ENCODE measurements at regions not wholly inside any gene's neighbourhood (a gene's known extent, or its start where the extent isn't known, plus 50 kb on each side); places are given as distances from the start of the nearest gene placed in this dataset.

DNA sequence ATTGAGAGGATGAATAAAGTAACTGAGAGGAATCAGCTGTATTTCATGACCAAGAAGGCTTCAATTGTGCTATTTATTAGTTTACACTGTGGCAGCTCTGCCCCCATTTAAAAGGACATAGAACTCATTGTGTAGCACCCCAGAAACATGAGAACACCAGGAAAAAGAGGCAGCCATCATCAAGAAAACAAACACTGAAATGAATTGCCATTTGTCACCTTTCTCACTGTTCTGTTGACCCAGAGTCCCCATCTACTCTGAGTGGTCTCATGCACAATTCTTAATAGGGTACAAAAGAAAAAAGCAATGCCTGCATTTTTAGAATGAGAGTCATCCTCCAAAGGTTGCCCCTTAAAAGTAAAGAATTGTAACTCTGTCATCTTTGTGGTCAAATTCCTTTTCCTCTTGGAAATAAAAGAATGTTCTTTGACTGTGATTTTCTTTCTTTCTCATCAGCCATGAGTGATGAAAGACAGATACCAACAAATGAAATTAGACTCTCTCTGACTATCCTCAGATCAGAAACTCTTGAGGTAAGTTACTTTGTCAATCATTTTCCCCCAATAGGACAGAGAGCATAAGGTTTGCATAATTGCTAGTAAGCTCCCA is 1941.9 kb upstream of the PIK3C3 start:
- intact Hi-C loops (cut with micrococcal nuclease): no loop called here
- H3K4me2 ChIP-seq (ENCODE audit: low read length): no peak overlapping the region

DNA sequence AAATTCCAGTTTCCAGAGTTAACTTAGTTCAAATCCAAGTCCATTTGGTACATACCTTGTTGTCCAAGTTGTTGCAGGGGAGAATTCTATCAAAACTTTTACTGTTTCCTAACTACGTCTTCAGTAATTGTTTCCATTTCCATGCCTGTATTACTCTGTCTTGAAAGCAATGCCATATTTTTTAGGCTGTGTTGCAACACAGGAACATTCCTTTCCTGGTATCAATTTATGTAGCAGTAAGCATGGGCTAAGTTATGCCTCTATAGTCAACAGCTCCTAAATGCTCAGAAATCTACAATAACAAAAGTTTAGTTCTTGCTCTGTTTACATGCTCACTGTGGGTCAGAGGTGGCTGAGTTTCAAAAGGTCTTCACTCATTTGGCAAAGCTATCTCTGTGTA is 1943.8 kb upstream of the PIK3C3 start:
- no peaks in the 10 kb centered on the region for H4K20me1 ChIP-seq (ENCODE audit: low read length)
- no peak overlapping the region for H3K4me3 ChIP-seq (ENCODE audit: low read length)
- no peaks in the 10 kb centered on the region for H3K9me3 ChIP-seq (ENCODE audit: low read length)
- no peaks in the 10 kb centered on the region for H3F3A ChIP-seq (ENCODE audit: low read length, unreplicated experiment)
- no peaks in the 10 kb centered on the region for H3K4me1 ChIP-seq (ENCODE audit: insufficient read depth, low read length)
- BruUV-seq (replicated peaks): no TSS peak
- no peaks in the 10 kb centered on the region for H3K36me3 ChIP-seq (ENCODE audit: low read depth, low read length)
- H3K27ac ChIP-seq (ENCODE audit: low read length): no peak overlapping the region
- ChIA-PET POLR2A (ENCODE audit: unreplicated experiment) (no interaction called here), CTCF (no interaction called here)
- DNase-seq: no peak
- no peaks in the 10 kb centered on the region for H3K27me3 ChIP-seq (ENCODE audit: low read length)
- TF ChIP-seq EZH2phosphoT487 (IDR thresholded peaks at IDR 0.05; ENCODE audit: borderline replicate concordance, low read length) (no peak), EZH2 (IDR thresholded peaks at IDR 0.05; ENCODE audit: low read length, unreplicated experiment) (no peak), CTCF (conservative IDR thresholded peaks at IDR 0.05; ENCODE audit: low read depth, low read length) (no peak)
- no peak overlapping the region for H2AFZ ChIP-seq (ENCODE audit: low read length)
- H3K4me2 ChIP-seq (ENCODE audit: low read length): no peak overlapping the region
- H3K79me2 ChIP-seq (ENCODE audit: low read length): no peaks in the 10 kb centered on the region
- H3K9me2 ChIP-seq (replicated peaks; ENCODE audit: low read length): no peaks in the 10 kb centered on the region
- no peak overlapping the region for H3K9ac ChIP-seq (ENCODE audit: low read length)
- no peak for ATAC-seq
- intact Hi-C loops (cut with micrococcal nuclease): no loop called here

More for the DNA sequence above, 1941.9 kb upstream of the PIK3C3 start:
- Histone ChIP-seq H3K9me3 (ENCODE audit: low read length) (no peaks in the 10 kb centered on the region), H2AFZ (ENCODE audit: low read length) (no peak overlapping the region), H3F3A (ENCODE audit: low read length, unreplicated experiment) (no peaks in the 10 kb centered on the region), H3K27me3 (ENCODE audit: low read length) (no peaks in the 10 kb centered on the region), H4K20me1 (ENCODE audit: low read length) (no peaks in the 10 kb centered on the region), H3K36me3 (ENCODE audit: low read depth, low read length) (no peaks in the 10 kb centered on the region), H3K79me2 (ENCODE audit: low read length) (no peaks in the 10 kb centered on the region), H3K9me2 (replicated peaks; ENCODE audit: low read length) (no peaks in the 10 kb centered on the region), H3K4me1 (ENCODE audit: insufficient read depth, low read length) (no peaks in the 10 kb centered on the region), H3K9ac (ENCODE audit: low read length) (no peak overlapping the region), H3K27ac (ENCODE audit: low read length) (no peak overlapping the region), H3K4me3 (ENCODE audit: low read length) (no peak overlapping the region)
- POLR2A ChIA-PET (ENCODE audit: unreplicated experiment): no interaction called here
- ATAC-seq (no peak), DNase-seq (no peak)
- no peak for TF ChIP-seq EZH2phosphoT487 (IDR thresholded peaks at IDR 0.05; ENCODE audit: borderline replicate concordance, low read length)
- no peak for TF ChIP-seq CTCF (conservative IDR thresholded peaks at IDR 0.05; ENCODE audit: low read depth, low read length)
- no peak for TF ChIP-seq EZH2 (IDR thresholded peaks at IDR 0.05; ENCODE audit: low read length, unreplicated experiment)
- no TSS peak for BruUV-seq (replicated peaks)
- CTCF ChIA-PET: no interaction called here

GRCh38 chr18:40006634-40007033 is 1948.4 kb upstream of the PIK3C3 start:
- ChIA-PET POLR2A (ENCODE audit: unreplicated experiment) (no interaction called here), CTCF (no interaction called here)
- H3K27ac ChIP-seq (ENCODE audit: low read length): no peak overlapping the region
- intact Hi-C loops (cut with micrococcal nuclease): no loop called here
- TF ChIP-seq EZH2 (IDR thresholded peaks at IDR 0.05; ENCODE audit: low read length, unreplicated experiment): no peak
- no peak for TF ChIP-seq EZH2phosphoT487 (IDR thresholded peaks at IDR 0.05; ENCODE audit: borderline replicate concordance, low read length)
- no peak for TF ChIP-seq CTCF (conservative IDR thresholded peaks at IDR 0.05; ENCODE audit: low read depth, low read length)
- no peak overlapping the region for H3K9ac ChIP-seq (ENCODE audit: low read length)
- H3K36me3 ChIP-seq (ENCODE audit: low read depth, low read length): no peaks in the 10 kb centered on the region
- no peaks in the 10 kb centered on the region for H3K27me3 ChIP-seq (ENCODE audit: low read length)
- no peak overlapping the region for H2AFZ ChIP-seq (ENCODE audit: low read length)
- H3K9me2 ChIP-seq (replicated peaks; ENCODE audit: low read length): no peaks in the 10 kb centered on the region
- no peak overlapping the region for H3K4me2 ChIP-seq (ENCODE audit: low read length)
- DNase-seq: no peak
- no peaks in the 10 kb centered on the region for H3F3A ChIP-seq (ENCODE audit: low read length, unreplicated experiment)
- ATAC-seq: no peak
- H3K4me3 ChIP-seq (ENCODE audit: low read length): no peak overlapping the region
- H4K20me1 ChIP-seq (ENCODE audit: low read length): no peaks in the 10 kb centered on the region
- no TSS peak for BruUV-seq (replicated peaks)
- H3K79me2 ChIP-seq (ENCODE audit: low read length): no peaks in the 10 kb centered on the region
- H3K9me3 ChIP-seq (ENCODE audit: low read length): no peaks in the 10 kb centered on the region
- no peaks in the 10 kb centered on the region for H3K4me1 ChIP-seq (ENCODE audit: insufficient read depth, low read length)
